GM19025 (cell line): ENCODE measurements at regions not wholly inside any gene's neighbourhood (a gene's known extent, or its start where the extent isn't known, plus 50 kb on each side); places are given as distances from the start of the nearest gene placed in this dataset.

Experiments used
- ATAC-seq: cut with Tn5 transposase; IDR thresholded peaks from one replicate; pipeline ENCODE4 v1.9.1; 2021; ENCODE audit warnings: mild to moderate bottlenecking, low read depth, moderate library complexity; ENCODE audit not compliant: unreplicated experiment

GRCh38 chr1:48164571-48164970 is 57.9 kb upstream of the SLC5A9 start:
- ATAC-seq = no peak

GRCh38 chr1:48160486-48161132 is 61.9 kb upstream of the SLC5A9 start:
- no peak for ATAC-seq

GRCh38 chr1:48139275-48139674 is 83.2 kb upstream of the SLC5A9 start:
- ATAC-seq = no peak

- no peak for ATAC-seq
Observed at GRCh38 chr1:48127735-48128685, 94.5 kb upstream of the SLC5A9 start.

GRCh38 chr1:48123647-48124046 is 98.9 kb upstream of the SLC5A9 start:
- no peak for ATAC-seq

GRCh38 chr1:48121955-48122354 is 100.6 kb upstream of the SLC5A9 start:
- ATAC-seq = no peak

GRCh38 chr1:48120621-48121020 is 101.9 kb upstream of the SLC5A9 start:
- ATAC-seq = no peak

GRCh38 chr1:48115835-48116234 is 106.7 kb upstream of the SLC5A9 start:
- ATAC-seq = no peak

- no peak for ATAC-seq
Observed at GRCh38 chr1:48114596-48115382, 107.7 kb upstream of the SLC5A9 start.

GRCh38 chr1:48109390-48110013 is 112.3 kb upstream of the TRABD2B start:
- ATAC-seq = no peak

GRCh38 chr1:48107516-48107915 is 110.3 kb upstream of the TRABD2B start:
- ATAC-seq = no peak

- ATAC-seq = no peak
Observed at GRCh38 chr1:48106049-48106448, 108.9 kb upstream of the TRABD2B start.

- ATAC-seq = no peak
Observed at GRCh38 chr1:48105165-48105564, 108.0 kb upstream of the TRABD2B start.

GRCh38 chr1:48103495-48103894 is 106.3 kb upstream of the TRABD2B start:
- ATAC-seq = no peak

- no peak for ATAC-seq
Observed at GRCh38 chr1:48102766-48103165, 105.6 kb upstream of the TRABD2B start.

- no peak for ATAC-seq
Observed at GRCh38 chr1:48099072-48099773, 102.0 kb upstream of the TRABD2B start.

- ATAC-seq = peak; percentile 95
Observed at GRCh38 chr1:48093696-48094528, 96.7 kb upstream of the TRABD2B start.

- no peak for ATAC-seq
Observed at GRCh38 chr1:48093147-48093546, 96.0 kb upstream of the TRABD2B start.

GRCh38 chr1:48092401-48092800 is 95.2 kb upstream of the TRABD2B start:
- no peak for ATAC-seq
